SK-N-MC (cell line): ENCODE measurements at regions not wholly inside any gene's neighbourhood (a gene's known extent, or its start where the extent isn't known, plus 50 kb on each side); places are given as distances from the start of the nearest gene placed in this dataset.

Source experiments
- EZH2 ChIP-seq: fragments of 200-600 bp; sonication (generic); IDR thresholded peaks from one replicate; pipeline ENCODE4 v1.6.1; 2017; ENCODE audit warnings: antibody characterized with exemption
- POLR2AphosphoS5 ChIP-seq: IDR thresholded peaks from 2 replicates; pipeline ENCODE4 v1.6.1; 2012; ENCODE audit warnings: mild to moderate bottlenecking, low read depth, low read length, borderline replicate concordance

DNA sequence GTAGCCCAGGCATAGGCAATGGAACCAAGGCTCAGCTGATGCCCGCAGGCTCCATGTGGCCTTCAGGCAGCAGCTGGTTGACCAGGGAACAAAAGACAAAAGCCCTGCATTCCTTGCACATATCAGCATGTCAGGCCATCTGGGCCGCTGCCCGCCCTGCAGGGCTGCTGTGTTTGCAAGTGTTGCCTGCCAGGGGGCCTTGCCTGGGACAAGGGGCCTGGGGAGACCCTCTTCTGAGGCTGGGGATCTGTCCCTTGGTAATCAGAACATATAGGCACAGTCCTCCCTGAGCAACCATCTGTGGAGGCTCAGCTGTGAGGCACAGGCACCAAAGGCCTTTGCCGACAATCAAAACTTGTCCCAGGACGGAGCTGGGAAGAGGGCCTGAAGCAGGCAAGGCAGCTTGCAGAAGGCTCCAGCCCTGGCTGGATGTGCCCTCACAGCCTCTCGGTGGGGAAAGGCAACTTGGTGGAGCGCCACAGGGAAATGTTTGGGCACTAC lies 138.2 kb downstream of the TPRA1 start:
- TF ChIP-seq EZH2 = no peak
- no peak for TF ChIP-seq POLR2AphosphoS5
